GM23248 (cell line): ENCODE measurements at regions not wholly inside any gene's neighbourhood (a gene's known extent, or its start where the extent isn't known, plus 50 kb on each side); places are given as distances from the start of the nearest gene placed in this dataset.

Experiments used
- EZH2 ChIP-seq: fragments of 200-600 bp; sonication (generic); IDR thresholded peaks from 2 replicates; pipeline ENCODE4 v1.6.1; 2018; ENCODE audit warnings: antibody characterized with exemption, mild to moderate bottlenecking; ENCODE audit not compliant: insufficient read depth, poor library complexity, severe bottlenecking
- EZH2phosphoT487 ChIP-seq: fragments of 200-600 bp; sonication (generic); IDR thresholded peaks from 2 replicates; pipeline ENCODE4 v1.6.1; 2018; ENCODE audit warnings: antibody characterized with exemption, moderate library complexity, mild to moderate bottlenecking, low read depth; ENCODE audit not compliant: insufficient read depth

DNA sequence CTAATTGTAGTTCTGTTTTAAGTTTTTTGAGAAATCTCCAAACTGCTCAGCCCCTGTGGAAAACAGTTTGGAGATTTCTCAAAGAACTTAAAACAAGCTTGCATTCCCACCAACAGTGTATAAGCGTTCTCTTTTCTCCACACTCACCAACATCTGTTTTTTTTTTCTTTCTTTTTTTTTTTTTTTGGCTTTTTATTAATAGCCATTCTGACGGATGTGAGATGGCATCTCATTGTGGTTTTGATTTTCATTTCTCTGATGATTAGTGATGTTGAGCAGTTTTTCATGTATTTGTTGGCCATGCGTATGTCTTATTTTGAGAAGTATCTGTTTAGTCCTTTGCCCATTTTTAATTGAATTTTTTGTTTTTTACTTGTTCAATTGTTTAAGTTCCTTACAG lies 73.1 kb upstream of the COL8A1 start:
- no peak for TF ChIP-seq EZH2phosphoT487
- no peak for TF ChIP-seq EZH2
